Sigmoid colon (tissue), 6 donors: ENCODE measurements at regions not wholly inside any gene's neighbourhood (a gene's known extent, or its start where the extent isn't known, plus 50 kb on each side); places are given as distances from the start of the nearest gene placed in this dataset.

Experiments used
- DNase-seq: peaks from one replicate; pipeline ENCODE4 v3.0.0-alpha.2; 2019
- H3K27ac ChIP-seq, 4 donors: fragments of 200-600 bp; sonication (generic); one replicate each; pipeline ENCODE4 v1.5.1; 2016 to 2019; ENCODE audit warnings: mild to moderate bottlenecking in 1 of 4
- H3K27me3 ChIP-seq, 3 donors: fragments of 200-600 bp; sonication (generic); one replicate each; pipeline ENCODE4 v1.5.1; 2019; ENCODE audit warnings: mild to moderate bottlenecking in 1 of 3
- H3K36me3 ChIP-seq, 4 donors: fragments of 200-600 bp; sonication (generic); one replicate each; pipeline ENCODE4 v1.5.1; 2016 to 2019
- H3K4me1 ChIP-seq, 4 donors: fragments of 200-600 bp; sonication (generic); one replicate each; pipeline ENCODE4 v1.5.1; 2017 to 2019
- H3K4me3 ChIP-seq, 4 donors: fragments of 200-600 bp; sonication (generic); one replicate each; pipeline ENCODE4 v1.5.1; 2017 to 2019; ENCODE audit warnings: mild to moderate bottlenecking in 2 of 4, moderate library complexity in 1 of 4
- H3K9me3 ChIP-seq, 4 donors: fragments of 200-600 bp in 3 of 4; sonication (generic) in 3 of 4; one replicate each; pipeline versions ENCODE4 v1.5.1 to v1.6.1; 2013 to 2019
- CTCF ChIP-seq, 4 experiments: fragments of 450-650 bp in 3 of 4; fragments of 200-600 bp in 1 of 4; IDR thresholded peaks; one replicate each; pipeline ENCODE4 v1.5.1; 2016 to 2019; ENCODE audit warnings: antibody characterized with exemption in 4 of 4, mild to moderate bottlenecking in 3 of 4, moderate library complexity in 2 of 4
- EP300 ChIP-seq, 4 donors: sonication (generic); formaldehyde crosslinking; IDR thresholded peaks; one replicate each; pipeline ENCODE4 v1.6.1; 2017; ENCODE audit warnings: antibody characterized with exemption in 4 of 4
- POLR2A ChIP-seq, 2 donors: fragments of 450-650 bp; IDR thresholded peaks; one replicate each; pipeline ENCODE4 v1.6.1; 2016; ENCODE audit warnings: antibody characterized with exemption in 2 of 2, mild to moderate bottlenecking in 2 of 2, moderate library complexity in 2 of 2
- POLR2AphosphoS5 ChIP-seq, 4 donors: sonication (generic); formaldehyde crosslinking; IDR thresholded peaks; one replicate each; pipeline ENCODE4 v1.6.1; 2017; ENCODE audit warnings: antibody characterized with exemption in 4 of 4
- WGBS, 2 donors: extraction: QIAGEN DNeasy Blood & Tissue Kit; methylation state at CpG; one replicate each; pipeline ENCODE4 v1.1.7; 2013; 5-methylcytosine and 5-hydroxymethylcytosine counted together
- intact Hi-C: fragments of 100-400 bp; cut with DNase I; formaldehyde crosslinking; loops from one replicate; pipeline ENCODE4 v1.15.1; 2023
- donor health status: healthy with polysubstance abuse.
- donor health status: healthy.

GRCh38 chr15:77796046-77796729 is 163.5 kb upstream of the LINGO1 start:
- intact Hi-C loops, result no loop called here
- DNase-seq, result no peak
- Histone ChIP-seq H3K4me1 (no peaks in the 10 kb centered on the region), H3K9me3 (no peaks in the 10 kb centered on the region), H3K27me3 (peaks cover 0 to 13% (median 0%) of the 10 kb centered on the region in 3 donors), H3K27ac (no peak overlapping the region), H3K4me3 (no peak overlapping the region), H3K36me3 (no peaks in the 10 kb centered on the region)
- 80 to 86% methylated on average over 11 of the region's 11 CpGs for WGBS, 2 donors
- TF ChIP-seq CTCF (IDR thresholded peaks at IDR 0.05), result no peak

- WGBS, 2 donors, result 72 to 85% methylated on average over 10 of the region's 10 CpGs
- no peak for DNase-seq
Measured at GRCh38 chr15:77795446-77795845, 162.7 kb upstream of the LINGO1 start.

GRCh38 chr15:77791941-77792340 is 159.2 kb upstream of the LINGO1 start:
- H3K27me3 ChIP-seq, result peaks cover 0 to 26% (median 0%) of the 10 kb centered on the region in 3 donors
- no peaks in the 10 kb centered on the region for H3K36me3 ChIP-seq
- H3K9me3 ChIP-seq, result no peaks in the 10 kb centered on the region
- H3K4me3 ChIP-seq, result no peak overlapping the region
- H3K4me1 ChIP-seq, result no peaks in the 10 kb centered on the region
- no peak overlapping the region for H3K27ac ChIP-seq
- DNase-seq, result no peak
- intact Hi-C loops, result no loop called here
- no peak for TF ChIP-seq EP300 (IDR thresholded peaks at IDR 0.05)
- TF ChIP-seq POLR2AphosphoS5 (IDR thresholded peaks at IDR 0.05), result no peak
- TF ChIP-seq CTCF (IDR thresholded peaks at IDR 0.05), result no peak
- no peak for TF ChIP-seq POLR2A (IDR thresholded peaks at IDR 0.05)
- WGBS, 2 donors, result 86 to 91% methylated on average over 9 of the region's 9 CpGs

More at GRCh38 chr15:77795446-77795845, 162.7 kb upstream of the LINGO1 start:
- no peak for TF ChIP-seq CTCF (IDR thresholded peaks at IDR 0.05)
- no peak for TF ChIP-seq POLR2A (IDR thresholded peaks at IDR 0.05)
- TF ChIP-seq EP300 (IDR thresholded peaks at IDR 0.05), result no peak
- no peak for TF ChIP-seq POLR2AphosphoS5 (IDR thresholded peaks at IDR 0.05)
- no peaks in the 10 kb centered on the region for H3K4me1 ChIP-seq
- intact Hi-C loops, result no loop called here
- H3K27me3 ChIP-seq, result peaks cover 0 to 15% (median 0%) of the 10 kb centered on the region in 3 donors
- no peak overlapping the region for H3K27ac ChIP-seq
- H3K36me3 ChIP-seq, result no peaks in the 10 kb centered on the region
- no peak overlapping the region for H3K4me3 ChIP-seq
- no peaks in the 10 kb centered on the region for H3K9me3 ChIP-seq

GRCh38 chr15:77790481-77790880 is 157.8 kb upstream of the LINGO1 start:
- intact Hi-C loops, result no loop called here
- Histone ChIP-seq H3K4me3 (no peak overlapping the region), H3K27ac (no peak overlapping the region), H3K36me3 (no peaks in the 10 kb centered on the region), H3K9me3 (no peaks in the 10 kb centered on the region), H3K4me1 (no peaks in the 10 kb centered on the region), H3K27me3 (peaks cover 0 to 31% (median 0%) of the 10 kb centered on the region in 3 donors)
- 55 to 57% methylated on average over 3 of the region's 3 CpGs for WGBS, 2 donors
- no peak for DNase-seq
- TF ChIP-seq EP300 (IDR thresholded peaks at IDR 0.05) (no peak), POLR2A (IDR thresholded peaks at IDR 0.05) (no peak), POLR2AphosphoS5 (IDR thresholded peaks at IDR 0.05) (no peak), CTCF (IDR thresholded peaks at IDR 0.05) (no peak)

- Histone ChIP-seq H3K9me3 (no peaks in the 10 kb centered on the region), H3K4me3 (no peak overlapping the region), H3K36me3 (no peaks in the 10 kb centered on the region), H3K27me3 (peaks cover 0 to 28% (median 0%) of the 10 kb centered on the region in 3 donors), H3K4me1 (no peaks in the 10 kb centered on the region), H3K27ac (no peak overlapping the region)
- DNase-seq, result no peak
- TF ChIP-seq CTCF (IDR thresholded peaks at IDR 0.05), result no peak
- no peak for TF ChIP-seq EP300 (IDR thresholded peaks at IDR 0.05)
- no peak for TF ChIP-seq POLR2AphosphoS5 (IDR thresholded peaks at IDR 0.05)
- no peak for TF ChIP-seq POLR2A (IDR thresholded peaks at IDR 0.05)
- 17 to 62% methylated on average over 12 of the region's 12 CpGs for WGBS, 2 donors
- intact Hi-C loops, result no loop called here
Measured at GRCh38 chr15:77786956-77787355, 154.2 kb upstream of the LINGO1 start.
